GM18951 (cell line): ENCODE measurements at regions not wholly inside any gene's neighbourhood (a gene's known extent, or its start where the extent isn't known, plus 50 kb on each side); places are given as distances from the start of the nearest gene placed in this dataset.

Experiments used
- POLR2A ChIP-seq: IDR thresholded peaks from 4 replicates; pipeline ENCODE4 v1.6.1; 2011; ENCODE audit warnings: mild to moderate bottlenecking; ENCODE audit not compliant: insufficient read length, insufficient read depth; ENCODE audit errors: extremely low read depth
- in situ Hi-C: fragments of 300-500 bp; cut with MboI; formaldehyde crosslinking; loops from one replicate; pipeline ENCODE4 v1.12.0; 2022; ENCODE audit warnings: low sequenced_read_pairs, mixed read lengths, inconsistent platforms; ENCODE audit not compliant: unreplicated experiment

GRCh38 chr11:128187377-128187776 lies 400.0 kb downstream of the ETS1 start:
- in situ Hi-C loops = no loop called here
- no peak for TF ChIP-seq POLR2A

- in situ Hi-C loops = no loop called here
- TF ChIP-seq POLR2A = no peak
Observed at GRCh38 chr11:128184981-128185380, 402.4 kb downstream of the ETS1 start.

- in situ Hi-C loops = no loop called here
- TF ChIP-seq POLR2A = no peak
Observed at GRCh38 chr11:128182844-128183243, 404.5 kb downstream of the ETS1 start.

- in situ Hi-C loops = no loop called here
- TF ChIP-seq POLR2A = no peak
Observed at GRCh38 chr11:128181984-128182383, 405.4 kb downstream of the ETS1 start.

GRCh38 chr11:128181088-128181480 lies 406.3 kb downstream of the ETS1 start:
- in situ Hi-C loops = no loop called here

GRCh38 chr11:128180441-128181087 lies 406.8 kb downstream of the ETS1 start:
- in situ Hi-C loops = no loop called here
- TF ChIP-seq POLR2A = no peak

More at GRCh38 chr11:128181088-128181480, 406.3 kb downstream of the ETS1 start:
- no peak for TF ChIP-seq POLR2A

- in situ Hi-C loops = loop anchor here (10.0 kb wide), 1 partner anchor 645 kb away; no protein-coding TSS in a partner anchor
- TF ChIP-seq POLR2A = no peak
Observed at GRCh38 chr11:128179512-128179911, 407.8 kb downstream of the ETS1 start.

- no peak for TF ChIP-seq POLR2A
- in situ Hi-C loops = loop anchor here (10.0 kb wide), 1 partner anchor 646 kb away; no protein-coding TSS in a partner anchor
Observed at GRCh38 chr11:128179039-128179438, 408.3 kb downstream of the ETS1 start.

GRCh38 chr11:128174465-128175291 lies 412.7 kb downstream of the ETS1 start:
- no peak for TF ChIP-seq POLR2A
- in situ Hi-C loops = loop anchor here (10.0 kb wide), 1 partner anchor 650 kb away; no protein-coding TSS in a partner anchor

GRCh38 chr11:128172046-128172878 lies 415.1 kb downstream of the ETS1 start:
- in situ Hi-C loops = loop anchor here (10.0 kb wide), 1 partner anchor 653 kb away; no protein-coding TSS in a partner anchor
- TF ChIP-seq POLR2A = no peak

- no peak for TF ChIP-seq POLR2A
- in situ Hi-C loops = loop anchor here (10.0 kb wide), 1 partner anchor 653 kb away; no protein-coding TSS in a partner anchor
Observed at GRCh38 chr11:128171506-128171905, 415.9 kb downstream of the ETS1 start.

- in situ Hi-C loops = loop anchor here (5.0 to 10.0 kb wide), 2 partner anchors 131 to 467 kb away; no protein-coding TSS in a partner anchor
Observed at GRCh38 chr11:128165572-128165971, 421.8 kb downstream of the ETS1 start.

More at GRCh38 chr11:128165572-128165971, 421.8 kb downstream of the ETS1 start:
- TF ChIP-seq POLR2A = no peak
